GM12865 (cell line): ENCODE measurements at regions not wholly inside any gene's neighbourhood (a gene's known extent, or its start where the extent isn't known, plus 50 kb on each side); places are given as distances from the start of the nearest gene placed in this dataset.
A peak's percentile ranks its signal among the peaks of the same experiment; 100 is the strongest.

Experiments
- DNase-seq: peaks from one replicate; pipeline ENCODE4 v3.0.0; 2010; ENCODE audit warnings: low read depth
- H3K4me3 ChIP-seq: 2 replicates; pipeline ENCODE4 v1.5.1; 2011; ENCODE audit warnings: mild to moderate bottlenecking, low read depth, low read length, control low read depth
- TF ChIP-seq, protein P1 (sequence below): IDR thresholded peaks from 2 replicates; pipeline ENCODE4 v1.5.1; 2011; ENCODE audit warnings: low read length, control low read depth, low read depth, inconsistent platforms; ENCODE audit not compliant: insufficient read depth; ENCODE audit errors: missing control alignments

GRCh38 chr2:150403457-150403856, 84.0 kb downstream of the RND3 start:
- TF ChIP-seq, protein P1, sequence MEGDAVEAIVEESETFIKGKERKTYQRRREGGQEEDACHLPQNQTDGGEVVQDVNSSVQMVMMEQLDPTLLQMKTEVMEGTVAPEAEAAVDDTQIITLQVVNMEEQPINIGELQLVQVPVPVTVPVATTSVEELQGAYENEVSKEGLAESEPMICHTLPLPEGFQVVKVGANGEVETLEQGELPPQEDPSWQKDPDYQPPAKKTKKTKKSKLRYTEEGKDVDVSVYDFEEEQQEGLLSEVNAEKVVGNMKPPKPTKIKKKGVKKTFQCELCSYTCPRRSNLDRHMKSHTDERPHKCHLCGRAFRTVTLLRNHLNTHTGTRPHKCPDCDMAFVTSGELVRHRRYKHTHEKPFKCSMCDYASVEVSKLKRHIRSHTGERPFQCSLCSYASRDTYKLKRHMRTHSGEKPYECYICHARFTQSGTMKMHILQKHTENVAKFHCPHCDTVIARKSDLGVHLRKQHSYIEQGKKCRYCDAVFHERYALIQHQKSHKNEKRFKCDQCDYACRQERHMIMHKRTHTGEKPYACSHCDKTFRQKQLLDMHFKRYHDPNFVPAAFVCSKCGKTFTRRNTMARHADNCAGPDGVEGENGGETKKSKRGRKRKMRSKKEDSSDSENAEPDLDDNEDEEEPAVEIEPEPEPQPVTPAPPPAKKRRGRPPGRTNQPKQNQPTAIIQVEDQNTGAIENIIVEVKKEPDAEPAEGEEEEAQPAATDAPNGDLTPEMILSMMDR, result no peak
- peak; percentile 86 for DNase-seq
- H3K4me3 ChIP-seq, result no peak overlapping the region; the same call in 1 of the 2 replicates

DNA sequence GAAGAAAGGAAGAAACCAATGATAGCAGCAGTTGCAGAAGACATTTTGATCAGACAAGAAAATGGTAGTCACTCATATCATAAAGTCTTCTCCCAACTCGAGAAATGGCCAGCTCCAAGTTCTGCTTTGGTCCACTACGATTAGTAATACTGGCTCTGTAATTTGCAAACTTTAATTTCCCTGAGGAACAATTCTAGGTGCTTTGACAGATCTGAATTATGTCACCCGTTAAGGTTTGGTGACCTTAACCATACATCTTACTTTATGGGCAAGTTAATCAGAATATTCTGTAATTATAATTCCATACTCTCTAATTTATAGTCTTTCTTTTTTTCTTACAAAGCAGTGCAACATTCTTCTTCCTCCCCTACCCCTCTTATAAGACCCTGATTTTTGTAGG, 84.5 kb downstream of the RND3 start:
- TF ChIP-seq, protein P1, result no peak
- no peak for DNase-seq
- H3K4me3 ChIP-seq, result no peak overlapping the region

GRCh38 chr2:150400849-150401248, 86.6 kb downstream of the RND3 start:
- TF ChIP-seq, protein P1, result no peak
- H3K4me3 ChIP-seq, result no peak overlapping the region
- peak; percentile 24 for DNase-seq

GRCh38 chr2:150392614-150393013, 94.9 kb downstream of the RND3 start:
- H3K4me3 ChIP-seq, result no peak overlapping the region
- TF ChIP-seq, protein P1, result no peak
- no peak for DNase-seq

- peak; percentile 68 for DNase-seq
- TF ChIP-seq, protein P1, result no peak
- H3K4me3 ChIP-seq, result no peak overlapping the region
Measured at GRCh38 chr2:150391779-150392178, 95.7 kb downstream of the RND3 start.

DNA sequence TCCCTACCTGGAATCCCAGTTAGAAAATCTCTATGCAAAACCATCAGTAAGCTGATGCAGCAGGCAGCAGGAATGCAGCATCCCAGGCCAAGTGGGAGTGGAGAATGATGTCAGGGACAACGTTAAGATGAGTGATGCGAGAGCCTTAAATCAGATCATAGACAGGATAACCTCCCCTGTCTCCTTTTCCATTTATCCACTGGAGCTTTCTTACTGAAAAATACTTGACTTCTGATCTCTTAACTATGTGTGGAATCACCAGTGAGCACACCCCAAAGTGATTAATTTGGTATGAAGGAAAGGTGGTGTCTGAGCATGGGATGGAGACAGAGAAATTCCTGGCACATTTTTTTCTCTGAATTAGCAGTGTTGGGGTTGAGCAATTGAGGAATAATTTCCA, 98.0 kb downstream of the RND3 start:
- H3K4me3 ChIP-seq, result no peak overlapping the region
- no peak for DNase-seq
- TF ChIP-seq, protein P1, result no peak

DNA sequence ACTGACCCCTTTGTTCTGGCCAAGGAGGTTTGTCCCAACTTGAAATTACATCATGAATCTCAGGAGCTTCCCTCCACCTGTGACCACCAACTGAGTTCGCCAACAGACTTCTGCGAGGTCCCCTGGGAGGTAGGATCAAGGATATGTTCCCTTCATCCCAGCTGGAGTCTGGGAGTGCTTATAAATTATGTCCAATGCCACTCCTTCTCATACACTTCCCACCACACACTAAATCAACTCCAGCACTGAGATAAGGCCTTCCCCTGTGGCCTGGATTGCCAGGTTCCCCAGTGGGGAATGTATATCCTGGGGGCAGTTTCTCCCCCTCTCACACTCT, 99.2 kb downstream of the RND3 start:
- no peak for DNase-seq
- H3K4me3 ChIP-seq, result no peak overlapping the region
- TF ChIP-seq, protein P1, result no peak
